Neuronal stem cell (in vitro differentiated cells): ENCODE measurements at regions not wholly inside any gene's neighbourhood (a gene's known extent, or its start where the extent isn't known, plus 50 kb on each side); places are given as distances from the start of the nearest gene placed in this dataset.

ENCODE experiments used
- DNase-seq: peaks from one replicate; pipeline ENCODE4 v3.0.0-alpha.2; 2013; ENCODE audit warnings: low spot score
- H2AFZ ChIP-seq: one replicate; pipeline ENCODE4 v1.6.1; 2013; ENCODE audit warnings: mild to moderate bottlenecking, low read length, inconsistent platforms
- H2AK5ac ChIP-seq: 2 replicates; pipeline ENCODE4 v1.6.1; 2013; ENCODE audit warnings: low read depth, mild to moderate bottlenecking, inconsistent platforms, low read length, moderate library complexity, mixed read lengths
- H2BK120ac ChIP-seq: 2 replicates; pipeline ENCODE4 v1.6.1; 2013; ENCODE audit warnings: low read depth, mild to moderate bottlenecking, inconsistent platforms, low read length, moderate library complexity, mixed read lengths
- H2BK12ac ChIP-seq: one replicate; pipeline ENCODE4 v1.6.1; 2013; ENCODE audit warnings: low read length, inconsistent platforms
- H2BK15ac ChIP-seq: 2 replicates; pipeline ENCODE4 v1.6.1; 2013; ENCODE audit warnings: mild to moderate bottlenecking, low read length, inconsistent platforms, mixed read lengths
- H2BK5ac ChIP-seq: one replicate; pipeline ENCODE4 v1.6.1; 2013; ENCODE audit warnings: inconsistent platforms, mild to moderate bottlenecking, low read length, moderate library complexity
- H3K14ac ChIP-seq: one replicate; pipeline ENCODE4 v1.6.1; 2013; ENCODE audit warnings: low read length, inconsistent platforms
- H3K18ac ChIP-seq: 2 replicates; pipeline ENCODE4 v1.6.1; 2013; ENCODE audit warnings: low read length, inconsistent platforms
- H3K23ac ChIP-seq: 2 replicates; pipeline ENCODE4 v1.6.1; 2013; ENCODE audit warnings: low read depth, mild to moderate bottlenecking, mixed read lengths, low read length, inconsistent platforms; ENCODE audit not compliant: poor library complexity
- H3K27ac ChIP-seq: replicated peaks from 3 replicates; pipeline ENCODE4 v1.5.1; 2013; ENCODE audit warnings: low read length, inconsistent platforms
- H3K27me3 ChIP-seq, 3 experiments: 2 replicates each; pipeline ENCODE4 v1.6.1; 2013; ENCODE audit warnings: low read length in 3 of 3, mild to moderate bottlenecking in 2 of 3, inconsistent platforms in 1 of 3, low read depth in 1 of 3, mixed read lengths in 1 of 3, moderate library complexity in 1 of 3; ENCODE audit not compliant: control insufficient read depth in 3 of 3, insufficient read depth in 3 of 3
- H3K36me3 ChIP-seq, 2 donors: replicated peaks in 1 of 2; 2 replicates each; pipeline ENCODE4 v1.6.1; 2013; ENCODE audit warnings: low read length in 2 of 2; ENCODE audit not compliant: control insufficient read depth in 2 of 2, insufficient read depth in 2 of 2
- H3K4ac ChIP-seq: 2 replicates; pipeline ENCODE4 v1.6.1; 2013; ENCODE audit warnings: inconsistent platforms, mild to moderate bottlenecking, low read length, moderate library complexity
- H3K4me1 ChIP-seq, 2 donors: 1 replicate in 1 of 2; 2 replicates in 1 of 2; pipeline ENCODE4 v1.6.1; 2013; ENCODE audit warnings: low read length in 2 of 2, low read depth in 1 of 2; ENCODE audit not compliant: control insufficient read depth in 2 of 2, insufficient read depth in 1 of 2
- H3K4me2 ChIP-seq: one replicate; pipeline ENCODE4 v1.6.1; 2013; ENCODE audit warnings: mild to moderate bottlenecking, low read length, inconsistent platforms; ENCODE audit not compliant: insufficient read depth, poor library complexity, severe bottlenecking
- H3K4me3 ChIP-seq, 2 donors: 2 replicates each; pipeline ENCODE4 v1.5.1; 2013; ENCODE audit warnings: low read length in 2 of 2, mild to moderate bottlenecking in 2 of 2, inconsistent platforms in 1 of 2, moderate library complexity in 1 of 2
- H3K79me1 ChIP-seq: one replicate; pipeline ENCODE4 v1.6.1; 2013; ENCODE audit warnings: low read depth, mild to moderate bottlenecking, inconsistent platforms, low read length, moderate library complexity
- H3K9ac ChIP-seq: one replicate; pipeline ENCODE4 v1.6.1; 2013; ENCODE audit warnings: mild to moderate bottlenecking, low read depth, low read length, inconsistent platforms; ENCODE audit not compliant: poor library complexity
- H3K9me3 ChIP-seq, 2 donors: replicated peaks in 1 of 2; 2 replicates each; pipeline versions ENCODE3 to v1.6.1; 2013; ENCODE audit warnings: low read length in 2 of 2, mild to moderate bottlenecking in 2 of 2, inconsistent platforms in 1 of 2, low read depth in 1 of 2, mixed read lengths in 1 of 2, moderate library complexity in 1 of 2; ENCODE audit not compliant: control insufficient read depth in 2 of 2, insufficient read depth in 1 of 2
- H4K8ac ChIP-seq: one replicate; pipeline ENCODE4 v1.6.1; 2013; ENCODE audit warnings: low read depth, mild to moderate bottlenecking, inconsistent platforms, low read length, moderate library complexity
- H4K91ac ChIP-seq: one replicate; pipeline ENCODE4 v1.6.1; 2013; ENCODE audit warnings: low read length, low read depth, mild to moderate bottlenecking, inconsistent platforms; ENCODE audit not compliant: poor library complexity
- WGBS, 2 donors: extraction: QIAGEN DNeasy Blood & Tissue Kit; methylation state at CpG; one replicate each; pipeline ENCODE4 v1.1.7; 2013; ENCODE audit warnings: missing lambda C conversion rate in 2 of 2, mixed read lengths in 1 of 2; ENCODE audit not compliant: insufficient read length in 2 of 2, insufficient replicate concordance in 1 of 2; ENCODE audit errors: extremely low coverage in 2 of 2; 5-methylcytosine and 5-hydroxymethylcytosine counted together

- Histone ChIP-seq H3K9ac (peak overlapping the region; percentile 51), H2BK120ac (no peak overlapping the region), H3K4ac (peak overlapping the region; percentile 69), H2AFZ (no peak overlapping the region), H3K27me3 (no peaks in the 10 kb centered on the region), H2BK12ac (no peak overlapping the region), H3K79me1 (no peaks in the 10 kb centered on the region), H2BK15ac (peak overlapping the region; percentile 95), H2BK5ac (peak overlapping the region; percentile 89), H4K8ac (no peak overlapping the region), H3K23ac (peak overlapping the region; percentile 21), H3K27ac (no peak overlapping the region), H2AK5ac (peak overlapping the region; percentile 28), H3K18ac (peak overlapping the region; percentile 77), H3K9me3 (peaks cover 0 to 2% of the 10 kb centered on the region in 2 donors), H3K4me3 (no peak overlapping the region), H3K36me3 (no peaks in the 10 kb centered on the region), H4K91ac (no peak overlapping the region), H3K4me1 (peaks cover 25 to 33% of the 10 kb centered on the region in 2 donors), H3K4me2 (no peak overlapping the region), H3K14ac (no peak overlapping the region)
- no CpG with 5 or more reads among the region's 12 CpGs for WGBS, 2 donors
- no peak for DNase-seq
Measured at GRCh38 chr2:128630974-128631697, 312.5 kb upstream of the HS6ST1 start.

GRCh38 chr2:128631698-128632500 is 313.2 kb upstream of the HS6ST1 start:
- H3K4me2 ChIP-seq, result no peak overlapping the region
- peak overlapping the region; percentile 81 for H3K18ac ChIP-seq
- no peak overlapping the region for H2AFZ ChIP-seq
- DNase-seq, result no peak
- H3K9me3 ChIP-seq, result peaks cover 0 to 2% of the 10 kb centered on the region in 2 donors
- H3K4me3 ChIP-seq, result no peak overlapping the region
- no peaks in the 10 kb centered on the region for H3K79me1 ChIP-seq
- H3K4me1 ChIP-seq, result peaks cover 24 to 36% of the 10 kb centered on the region in 2 donors
- no peak overlapping the region for H3K9ac ChIP-seq
- no peak overlapping the region for H4K91ac ChIP-seq
- H2AK5ac ChIP-seq, result peak overlapping the region; percentile 28
- no CpG with 5 or more reads among the region's 15 CpGs for WGBS, 2 donors
- H3K27ac ChIP-seq, result no peak overlapping the region
- H2BK5ac ChIP-seq, result no peak overlapping the region
- peak overlapping the region; percentile 41 for H2BK15ac ChIP-seq
- no peak overlapping the region for H2BK120ac ChIP-seq
- H3K4ac ChIP-seq, result no peak overlapping the region
- H3K14ac ChIP-seq, result no peak overlapping the region
- no peaks in the 10 kb centered on the region for H3K27me3 ChIP-seq
- no peak overlapping the region for H4K8ac ChIP-seq
- peak overlapping the region; percentile 0 for H3K23ac ChIP-seq
- H3K36me3 ChIP-seq, result no peaks in the 10 kb centered on the region
- peak overlapping the region; percentile 10 for H2BK12ac ChIP-seq

GRCh38 chr2:128632501-128632800 is 313.8 kb upstream of the HS6ST1 start:
- WGBS, 2 donors, result no CpG with 5 or more reads among the region's 6 CpGs
- DNase-seq, result no peak
- Histone ChIP-seq H3K27me3 (no peaks in the 10 kb centered on the region), H3K4me1 (peaks cover 22 to 40% of the 10 kb centered on the region in 2 donors), H3K27ac (no peak overlapping the region), H2BK120ac (no peak overlapping the region), H3K4ac (no peak overlapping the region), H2AK5ac (no peak overlapping the region), H3K18ac (peak overlapping the region; percentile 81), H3K4me3 (no peak overlapping the region), H2BK15ac (no peak overlapping the region), H3K14ac (no peak overlapping the region), H3K79me1 (no peaks in the 10 kb centered on the region), H3K23ac (no peak overlapping the region), H3K9me3 (peaks cover 0 to 2% of the 10 kb centered on the region in 2 donors), H2BK12ac (no peak overlapping the region), H2AFZ (no peak overlapping the region), H4K8ac (no peak overlapping the region), H3K9ac (no peak overlapping the region), H3K4me2 (no peak overlapping the region), H4K91ac (no peak overlapping the region), H2BK5ac (no peak overlapping the region), H3K36me3 (no peaks in the 10 kb centered on the region)

GRCh38 chr2:128633501-128633900 is 314.8 kb upstream of the HS6ST1 start:
- no peak overlapping the region for H3K4me3 ChIP-seq
- H2BK120ac ChIP-seq, result no peak overlapping the region
- no peak for DNase-seq
- H2BK5ac ChIP-seq, result no peak overlapping the region
- no peak overlapping the region for H2AFZ ChIP-seq
- no peak overlapping the region for H2AK5ac ChIP-seq
- H3K18ac ChIP-seq, result no peak overlapping the region
- peaks cover 0 to 2% of the 10 kb centered on the region in 2 donors for H3K9me3 ChIP-seq
- no peak overlapping the region for H3K23ac ChIP-seq
- H3K36me3 ChIP-seq, result no peaks in the 10 kb centered on the region
- H3K4ac ChIP-seq, result no peak overlapping the region
- no peak overlapping the region for H2BK12ac ChIP-seq
- H4K91ac ChIP-seq, result no peak overlapping the region
- H3K9ac ChIP-seq, result no peak overlapping the region
- no peak overlapping the region for H2BK15ac ChIP-seq
- no peak overlapping the region for H3K27ac ChIP-seq
- H3K4me2 ChIP-seq, result no peak overlapping the region
- H3K14ac ChIP-seq, result no peak overlapping the region
- H3K4me1 ChIP-seq, result peaks cover 24 to 50% of the 10 kb centered on the region in 2 donors
- H3K27me3 ChIP-seq, result no peaks in the 10 kb centered on the region
- no peak overlapping the region for H4K8ac ChIP-seq
- no peaks in the 10 kb centered on the region for H3K79me1 ChIP-seq
- WGBS, 2 donors, result no CpG with 5 or more reads among the region's 3 CpGs
